GM12878 (cell line): ENCODE measurements at regions not wholly inside any gene's neighbourhood (a gene's known extent, or its start where the extent isn't known, plus 50 kb on each side); places are given as distances from the start of the nearest gene placed in this dataset.
A peak's percentile ranks its signal among the peaks of the same experiment; 100 is the strongest.

Experiments used
- ATAC-seq: fragments of 200-7000 bp; cut with Tn5 transposase; 3 replicates; pipeline ENCODE4 v1.9.1; 2020; ENCODE audit warnings: mild to moderate bottlenecking, moderate library complexity
- BruUV-seq: library from RNA; stranded (reverse); fragments of 400-500 nt; replicated peaks from 2 replicates; lab custom pipeline; 2021; lab: Mats Ljungman, UMichigan
- CTCF ChIA-PET: fragments of 300-600 bp; sonication (Branson Sonifier 250); formaldehyde crosslinking; extraction: SDS; loops from one replicate; lab custom pipeline; 2021; ENCODE audit warnings: inconsistent platforms; lab: Yijun Ruan, JAX
- POLR2A ChIA-PET: fragments of 350-600 bp; formaldehyde crosslinking; extraction: SDS; loops from one replicate; lab custom pipeline; 2021; ENCODE audit warnings: inconsistent platforms; lab: Charles Lee
- RAD21 ChIA-PET: fragments of 300-600 bp; sonication (Branson Sonifier 250); formaldehyde crosslinking; loops from one replicate; lab custom pipeline; 2023; ENCODE audit warnings: antibody characterized with exemption; ENCODE audit not compliant: unreplicated experiment; lab: Charles Lee
- SMC1A ChIA-PET: fragments of 300-600 bp; sonication (Branson Sonifier 250); formaldehyde crosslinking; loops from one replicate; lab custom pipeline; 2023; ENCODE audit not compliant: unreplicated experiment, uncharacterized antibody; lab: Charles Lee
- DNase-seq: peaks from one replicate; pipeline ENCODE4 v3.0.0-alpha.2; 2011; ENCODE audit warnings: low read depth, low spot score
- FAIRE-seq: peaks from 3 replicates; lab custom pipeline; 2011; peaks lifted over from hg19 to GRCh38; lab: Jason Lieb, UNC
- H2AFZ ChIP-seq: 2 replicates; pipeline ENCODE4 v1.6.0; 2011; ENCODE audit warnings: low read depth, low read length, control low read depth; ENCODE audit not compliant: control insufficient read depth
- H3K27ac ChIP-seq: 2 replicates; pipeline ENCODE4 v1.5.1; 2011; ENCODE audit warnings: control low read depth; ENCODE audit not compliant: control insufficient read depth, insufficient read depth
- H3K27me3 ChIP-seq, 2 experiments: replicated peaks in 1 of 2; 2 replicates each; pipeline versions ENCODE4 v1.6.0 to v1.6.1; 2011; ENCODE audit warnings: low read length in 1 of 2; ENCODE audit not compliant: control insufficient read depth in 2 of 2, insufficient read depth in 2 of 2
- H3K36me3 ChIP-seq, 2 experiments: 2 replicates each; pipeline ENCODE4 v1.5.1; 2011; ENCODE audit warnings: low read length in 1 of 2; ENCODE audit not compliant: control insufficient read depth in 2 of 2, insufficient read depth in 2 of 2
- H3K4me1 ChIP-seq: 2 replicates; pipeline ENCODE4 v1.6.1; 2011; ENCODE audit warnings: mild to moderate bottlenecking, low read length, moderate library complexity, mixed read lengths; ENCODE audit not compliant: control insufficient read depth, insufficient read depth
- H3K4me2 ChIP-seq: 2 replicates; pipeline ENCODE4 v1.6.0; 2011; ENCODE audit warnings: control low read depth; ENCODE audit not compliant: control insufficient read depth, insufficient read depth
- H3K4me3 ChIP-seq: fragments of 200-600 bp; sonication (generic); 2 replicates; pipeline ENCODE4 v1.5.1; 2016
- H3K79me2 ChIP-seq: 2 replicates; pipeline ENCODE4 v1.6.0; 2011; ENCODE audit warnings: low read length; ENCODE audit not compliant: control insufficient read depth, insufficient read depth
- H3K9ac ChIP-seq: 2 replicates; pipeline ENCODE4 v1.8.0; 2011; ENCODE audit warnings: low read length, control low read depth, mixed read lengths; ENCODE audit not compliant: control insufficient read depth, insufficient read depth
- H3K9me3 ChIP-seq: replicated peaks from 3 replicates; pipeline ENCODE4 v1.5.1; 2011; ENCODE audit warnings: mild to moderate bottlenecking, low read length; ENCODE audit not compliant: control insufficient read depth, insufficient read depth
- H4K20me1 ChIP-seq: 2 replicates; pipeline ENCODE4 v1.6.0; 2011; ENCODE audit not compliant: control insufficient read depth, insufficient read depth
- ESRRA ChIP-seq: IDR thresholded peaks from 2 replicates; pipeline ENCODE4 v1.6.1; 2012; ENCODE audit warnings: mild to moderate bottlenecking, low read length, improper control_type of control experiment
- HDGF ChIP-seq: fragments of 450-650 bp; IDR thresholded peaks from 2 replicates; pipeline ENCODE4 v1.6.1; 2016; ENCODE audit warnings: antibody characterized with exemption
- MEF2A ChIP-seq: IDR thresholded peaks from 2 replicates; pipeline ENCODE4 v1.6.1; 2011; ENCODE audit warnings: low read depth, mild to moderate bottlenecking, low read length, moderate library complexity; ENCODE audit not compliant: insufficient read depth
- MEF2B ChIP-seq: fragments of 450-650 bp; IDR thresholded peaks from 2 replicates; pipeline ENCODE4 v1.6.1; 2018; ENCODE audit warnings: mild to moderate bottlenecking, moderate library complexity; ENCODE audit not compliant: partially characterized antibody, poor library complexity, severe bottlenecking
- NFYA ChIP-seq: IDR thresholded peaks from 2 replicates; pipeline ENCODE4 v1.6.1; 2011; ENCODE audit warnings: low read depth, mild to moderate bottlenecking, low read length, improper control_type of control experiment, borderline replicate concordance
- NR2C1 ChIP-seq: fragments of 450-650 bp; IDR thresholded peaks from 2 replicates; pipeline ENCODE4 v1.6.1; 2017; ENCODE audit warnings: antibody characterized with exemption, mild to moderate bottlenecking, moderate library complexity
- SMAD5 ChIP-seq: IDR thresholded peaks from 2 replicates; pipeline ENCODE4 v1.6.1; 2016; ENCODE audit warnings: antibody characterized with exemption, low read depth
- SPI1 ChIP-seq: IDR thresholded peaks from 2 replicates; pipeline ENCODE4 v1.6.1; 2011; ENCODE audit warnings: low read depth, mild to moderate bottlenecking, low read length, moderate library complexity, borderline replicate concordance; ENCODE audit not compliant: insufficient read depth
- WGBS: methylation state at CpG from one replicate; pipeline ENCODE4 v1.1.6; 2016; ENCODE audit warnings: low lambda C conversion rate; ENCODE audit not compliant: insufficient replicate concordance, insufficient coverage; ENCODE audit errors: missing lambda C conversion rate; 5-methylcytosine and 5-hydroxymethylcytosine counted together
- in situ Hi-C: fragments of 300-500 bp; cut with MboI; formaldehyde crosslinking; loops from 9 replicates; pipeline ENCODE4 v1.14.3; 2018; ENCODE audit warnings: mixed read lengths
- intact Hi-C: fragments of 100-400 bp; cut with micrococcal nuclease; formaldehyde crosslinking; loops from one replicate; pipeline ENCODE4 v1.14.2; 2022; ENCODE audit not compliant: unreplicated experiment
- TF ChIP-seq, protein P1 (sequence below): IDR thresholded peaks from 2 replicates; pipeline ENCODE4 v1.6.1; 2012; ENCODE audit warnings: low read depth, low read length, improper control_type of control experiment
- TF ChIP-seq, protein P2 (sequence below): fragments of 450-650 bp; IDR thresholded peaks from 2 replicates; pipeline ENCODE4 v1.6.1; 2018; ENCODE audit warnings: borderline replicate concordance, mild to moderate bottlenecking; ENCODE audit not compliant: partially characterized antibody
- TF ChIP-seq, protein P3 (sequence below): fragments of 450-650 bp; IDR thresholded peaks from 2 replicates; pipeline ENCODE4 v1.6.1; 2017; ENCODE audit warnings: borderline replicate concordance

DNA sequence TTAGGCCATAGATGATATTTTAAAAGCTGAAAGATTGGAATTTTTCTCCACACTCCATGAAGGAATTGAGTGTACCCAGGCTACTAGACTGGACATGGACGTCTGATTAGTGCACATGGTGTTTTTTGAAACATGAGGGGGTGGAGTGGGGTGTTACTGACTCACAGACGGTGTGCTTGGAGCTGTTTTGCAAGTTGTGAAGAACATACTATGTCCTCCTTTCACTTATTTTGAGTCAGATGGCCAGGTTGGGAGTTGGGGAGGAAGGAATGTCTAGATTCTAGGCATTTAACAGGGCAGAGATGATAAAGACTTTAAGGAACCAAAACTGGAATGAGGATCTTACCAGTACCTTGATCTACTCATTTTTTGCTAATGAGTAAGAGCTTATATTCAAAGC is 158.1 kb upstream of the MTNR1B start:
- no peak overlapping the region for H3K9ac ChIP-seq
- no peaks in the 10 kb centered on the region for H4K20me1 ChIP-seq
- BruUV-seq, result no TSS peak
- no peak for DNase-seq
- ChIA-PET POLR2A (no interaction called here), SMC1A (no interaction called here), CTCF (no interaction called here)
- H3K4me2 ChIP-seq, result no peak overlapping the region
- H3K27me3 ChIP-seq, result no peaks in the 10 kb centered on the region; a peak in 1 of 4 replicates
- H3K36me3 ChIP-seq, result no peaks in the 10 kb centered on the region
- intact Hi-C loops, result no loop called here
- H3K9me3 ChIP-seq, result no peaks in the 10 kb centered on the region
- 0% methylated on average over 2 of the region's 2 CpGs for WGBS
- H3K79me2 ChIP-seq, result no peaks in the 10 kb centered on the region
- no peak for TF ChIP-seq ESRRA
- TF ChIP-seq, all 136 proteins: peak for 0
- in situ Hi-C loops, result no loop called here
- Histone ChIP-seq H3K4me3 (no peak overlapping the region), H3K27ac (no peak overlapping the region), H3K4me1 (no peaks in the 10 kb centered on the region), H2AFZ (no peak overlapping the region)
- ATAC-seq (no peak), FAIRE-seq (no peak)
- RAD21 ChIA-PET, result no interaction called here

DNA sequence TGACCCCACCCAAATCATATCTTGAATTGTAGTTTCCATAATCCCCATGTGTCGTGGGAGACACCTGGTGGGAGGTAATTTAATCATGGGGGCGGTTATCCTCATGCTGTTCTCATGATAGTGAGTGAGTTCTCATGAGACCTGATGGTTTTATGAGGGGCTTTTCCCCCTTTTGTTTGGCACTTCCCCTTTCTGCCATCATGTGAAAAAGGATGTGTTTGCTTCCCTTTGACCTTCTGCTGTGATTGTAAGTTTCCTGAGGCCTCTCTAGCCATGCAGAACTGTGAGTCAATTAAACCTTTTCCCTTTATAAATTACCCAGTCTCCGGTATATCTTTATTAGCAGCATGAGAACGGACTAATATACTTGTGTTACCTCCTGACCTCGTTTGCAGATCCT is 156.6 kb upstream of the MTNR1B start:
- 2% methylated on average over 5 of the region's 5 CpGs for WGBS
- Histone ChIP-seq H3K27me3 (no peaks in the 10 kb centered on the region; a peak in 1 of 4 replicates), H3K79me2 (no peaks in the 10 kb centered on the region), H3K36me3 (no peaks in the 10 kb centered on the region), H3K4me1 (no peaks in the 10 kb centered on the region), H4K20me1 (no peaks in the 10 kb centered on the region), H3K9me3 (no peaks in the 10 kb centered on the region), H3K4me2 (no peak overlapping the region), H2AFZ (no peak overlapping the region), H3K9ac (no peak overlapping the region), H3K27ac (no peak overlapping the region), H3K4me3 (no peak overlapping the region)
- ChIA-PET POLR2A (no interaction called here), SMC1A (no interaction called here), CTCF (interaction anchor here (1.5 kb wide), 1 partner anchor 9 kb away, joined by 4 read pairs; no protein-coding TSS in a partner anchor), RAD21 (no interaction called here)
- in situ Hi-C loops (no loop called here), intact Hi-C loops (no loop called here)
- no peak for DNase-seq
- TF ChIP-seq NR2C1, result peak; percentile 13; the same call in 1 of the 2 replicates
- TF ChIP-seq, protein P1, sequence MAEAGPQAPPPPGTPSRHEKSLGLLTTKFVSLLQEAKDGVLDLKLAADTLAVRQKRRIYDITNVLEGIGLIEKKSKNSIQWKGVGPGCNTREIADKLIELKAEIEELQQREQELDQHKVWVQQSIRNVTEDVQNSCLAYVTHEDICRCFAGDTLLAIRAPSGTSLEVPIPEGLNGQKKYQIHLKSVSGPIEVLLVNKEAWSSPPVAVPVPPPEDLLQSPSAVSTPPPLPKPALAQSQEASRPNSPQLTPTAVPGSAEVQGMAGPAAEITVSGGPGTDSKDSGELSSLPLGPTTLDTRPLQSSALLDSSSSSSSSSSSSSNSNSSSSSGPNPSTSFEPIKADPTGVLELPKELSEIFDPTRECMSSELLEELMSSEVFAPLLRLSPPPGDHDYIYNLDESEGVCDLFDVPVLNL, result no peak
- TF ChIP-seq, protein P2, sequence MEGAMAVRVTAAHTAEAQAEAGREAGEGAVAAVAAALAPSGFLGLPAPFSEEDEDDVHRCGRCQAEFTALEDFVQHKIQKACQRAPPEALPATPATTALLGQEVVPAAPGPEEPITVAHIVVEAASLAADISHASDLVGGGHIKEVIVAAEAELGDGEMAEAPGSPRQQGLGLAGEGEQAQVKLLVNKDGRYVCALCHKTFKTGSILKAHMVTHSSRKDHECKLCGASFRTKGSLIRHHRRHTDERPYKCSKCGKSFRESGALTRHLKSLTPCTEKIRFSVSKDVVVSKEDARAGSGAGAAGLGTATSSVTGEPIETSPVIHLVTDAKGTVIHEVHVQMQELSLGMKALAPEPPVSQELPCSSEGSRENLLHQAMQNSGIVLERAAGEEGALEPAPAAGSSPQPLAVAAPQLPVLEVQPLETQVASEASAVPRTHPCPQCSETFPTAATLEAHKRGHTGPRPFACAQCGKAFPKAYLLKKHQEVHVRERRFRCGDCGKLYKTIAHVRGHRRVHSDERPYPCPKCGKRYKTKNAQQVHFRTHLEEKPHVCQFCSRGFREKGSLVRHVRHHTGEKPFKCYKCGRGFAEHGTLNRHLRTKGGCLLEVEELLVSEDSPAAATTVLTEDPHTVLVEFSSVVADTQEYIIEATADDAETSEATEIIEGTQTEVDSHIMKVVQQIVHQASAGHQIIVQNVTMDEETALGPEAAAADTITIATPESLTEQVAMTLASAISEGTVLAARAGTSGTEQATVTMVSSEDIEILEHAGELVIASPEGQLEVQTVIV, result no peak
- no peak for TF ChIP-seq NFYA
- peak; percentile 14 for TF ChIP-seq MEF2B
- no peak for TF ChIP-seq HDGF
- TF ChIP-seq MEF2A, result no peak
- peak; percentile 61; the same call in 1 of the 2 replicates for TF ChIP-seq SPI1
- no peak for TF ChIP-seq SMAD5
- TF ChIP-seq, protein P3, sequence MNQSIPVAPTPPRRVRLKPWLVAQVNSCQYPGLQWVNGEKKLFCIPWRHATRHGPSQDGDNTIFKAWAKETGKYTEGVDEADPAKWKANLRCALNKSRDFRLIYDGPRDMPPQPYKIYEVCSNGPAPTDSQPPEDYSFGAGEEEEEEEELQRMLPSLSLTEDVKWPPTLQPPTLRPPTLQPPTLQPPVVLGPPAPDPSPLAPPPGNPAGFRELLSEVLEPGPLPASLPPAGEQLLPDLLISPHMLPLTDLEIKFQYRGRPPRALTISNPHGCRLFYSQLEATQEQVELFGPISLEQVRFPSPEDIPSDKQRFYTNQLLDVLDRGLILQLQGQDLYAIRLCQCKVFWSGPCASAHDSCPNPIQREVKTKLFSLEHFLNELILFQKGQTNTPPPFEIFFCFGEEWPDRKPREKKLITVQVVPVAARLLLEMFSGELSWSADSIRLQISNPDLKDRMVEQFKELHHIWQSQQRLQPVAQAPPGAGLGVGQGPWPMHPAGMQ, result no peak
- no peak for ATAC-seq
- no TSS peak for BruUV-seq
- no peak for FAIRE-seq
